Endothelial cell (in vitro differentiated cells): ENCODE measurements at regions not wholly inside any gene's neighbourhood (a gene's known extent, or its start where the extent isn't known, plus 50 kb on each side); places are given as distances from the start of the nearest gene placed in this dataset.

Experiments
- DNase-seq: peaks from one replicate; pipeline ENCODE4 v3.0.0; 2021; ENCODE audit warnings: low spot score
- H3K27ac Mint-ChIP-seq: one replicate; pipeline ENCODE4 v1.8.0; 2021; ENCODE audit warnings: mixed read lengths, inconsistent platforms; ENCODE audit not compliant: unreplicated experiment
- H3K27me3 Mint-ChIP-seq: one replicate; pipeline ENCODE4 v1.8.0; 2021; ENCODE audit warnings: mild to moderate bottlenecking, moderate library complexity, mixed read lengths, inconsistent platforms; ENCODE audit not compliant: unreplicated experiment
- H3K36me3 Mint-ChIP-seq: one replicate; pipeline ENCODE4 v1.8.0; 2021; ENCODE audit warnings: mild to moderate bottlenecking, low read depth, mixed read lengths, inconsistent platforms; ENCODE audit not compliant: unreplicated experiment
- H3K4me1 Mint-ChIP-seq: one replicate; pipeline ENCODE4 v1.8.0; 2021; ENCODE audit warnings: mild to moderate bottlenecking, mixed read lengths, inconsistent platforms; ENCODE audit not compliant: unreplicated experiment
- H3K4me3 Mint-ChIP-seq: one replicate; pipeline ENCODE4 v1.8.0; 2021; ENCODE audit warnings: mild to moderate bottlenecking, mixed read lengths, inconsistent platforms; ENCODE audit not compliant: unreplicated experiment
- H3K9me3 Mint-ChIP-seq: one replicate; pipeline ENCODE4 v1.8.0; 2021; ENCODE audit warnings: mixed read lengths, inconsistent platforms; ENCODE audit not compliant: unreplicated experiment
- CTCF ChIP-seq: fragments of 200-600 bp; sonication (generic); IDR thresholded peaks from one replicate; pipeline ENCODE4 v1.5.0; 2021; ENCODE audit warnings: antibody characterized with exemption; ENCODE audit not compliant: unreplicated experiment

DNA sequence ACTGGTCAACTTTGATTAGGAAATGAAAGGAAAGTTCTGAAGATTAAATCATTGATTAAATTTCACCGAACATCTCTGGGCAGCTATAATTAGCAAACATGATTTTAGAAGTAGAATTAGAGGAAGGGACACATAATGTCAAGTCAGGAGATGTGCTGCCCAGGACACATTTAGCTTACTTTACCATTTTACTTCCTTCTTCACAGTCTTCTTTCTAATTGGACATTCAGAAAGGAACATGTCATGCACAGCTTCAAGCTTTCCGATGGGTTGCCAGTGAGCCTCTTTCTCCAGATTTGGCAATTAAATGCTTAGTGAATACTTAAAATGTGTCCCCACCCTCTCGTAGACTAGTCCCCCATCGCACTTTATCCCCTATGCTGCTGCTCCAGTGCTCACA is 234.7 kb downstream of the FAM76B start:
- no peak overlapping the region for H3K4me3 Mint-ChIP-seq
- H3K27ac Mint-ChIP-seq: no peak overlapping the region
- no peak for DNase-seq
- TF ChIP-seq CTCF: no peak
- H3K27me3 Mint-ChIP-seq: no peaks in the 10 kb centered on the region
- H3K9me3 Mint-ChIP-seq: no peaks in the 10 kb centered on the region
- H3K4me1 Mint-ChIP-seq: no peaks in the 10 kb centered on the region
- no peaks in the 10 kb centered on the region for H3K36me3 Mint-ChIP-seq

- no peak for DNase-seq
- H3K27ac Mint-ChIP-seq: no peak overlapping the region
- TF ChIP-seq CTCF: no peak
- H3K36me3 Mint-ChIP-seq: no peaks in the 10 kb centered on the region
- H3K27me3 Mint-ChIP-seq: no peaks in the 10 kb centered on the region
- no peaks in the 10 kb centered on the region for H3K9me3 Mint-ChIP-seq
- no peaks in the 10 kb centered on the region for H3K4me1 Mint-ChIP-seq
- no peak overlapping the region for H3K4me3 Mint-ChIP-seq
Observed at GRCh38 chr11:95549301-95549700, 240.3 kb downstream of the FAM76B start.

GRCh38 chr11:95548416-95548815 is 241.2 kb downstream of the FAM76B start:
- no peaks in the 10 kb centered on the region for H3K27me3 Mint-ChIP-seq
- no peak overlapping the region for H3K4me3 Mint-ChIP-seq

DNA sequence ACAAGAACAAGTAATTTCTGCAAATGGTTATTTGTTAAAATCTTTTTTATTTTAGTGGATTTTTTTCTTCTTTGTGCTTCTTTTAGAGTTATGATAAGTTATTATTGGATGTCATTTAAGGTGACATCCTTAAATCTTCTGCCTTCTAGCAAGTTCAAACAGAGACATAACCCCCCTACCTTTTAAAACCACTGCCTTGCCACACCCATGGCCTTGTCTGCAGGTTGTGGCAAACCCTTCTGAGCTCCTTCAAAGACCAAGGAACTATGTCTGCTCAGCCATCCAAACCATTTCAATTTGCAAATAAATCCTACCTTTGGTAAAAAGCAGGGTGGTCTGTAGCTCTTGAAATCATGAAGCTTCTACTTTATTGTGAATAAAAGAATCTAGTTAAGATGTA is 241.6 kb downstream of the FAM76B start:
- no peaks in the 10 kb centered on the region for H3K27me3 Mint-ChIP-seq
- H3K27ac Mint-ChIP-seq: no peak overlapping the region
- H3K36me3 Mint-ChIP-seq: no peaks in the 10 kb centered on the region
- H3K4me1 Mint-ChIP-seq: no peaks in the 10 kb centered on the region
- H3K4me3 Mint-ChIP-seq: no peak overlapping the region
- H3K9me3 Mint-ChIP-seq: no peaks in the 10 kb centered on the region
- DNase-seq: no peak
- TF ChIP-seq CTCF: no peak

More at GRCh38 chr11:95548416-95548815, 241.2 kb downstream of the FAM76B start:
- TF ChIP-seq CTCF: no peak
- H3K36me3 Mint-ChIP-seq: no peaks in the 10 kb centered on the region
- no peaks in the 10 kb centered on the region for H3K9me3 Mint-ChIP-seq
- DNase-seq: no peak
- no peaks in the 10 kb centered on the region for H3K4me1 Mint-ChIP-seq
- H3K27ac Mint-ChIP-seq: no peak overlapping the region

DNA sequence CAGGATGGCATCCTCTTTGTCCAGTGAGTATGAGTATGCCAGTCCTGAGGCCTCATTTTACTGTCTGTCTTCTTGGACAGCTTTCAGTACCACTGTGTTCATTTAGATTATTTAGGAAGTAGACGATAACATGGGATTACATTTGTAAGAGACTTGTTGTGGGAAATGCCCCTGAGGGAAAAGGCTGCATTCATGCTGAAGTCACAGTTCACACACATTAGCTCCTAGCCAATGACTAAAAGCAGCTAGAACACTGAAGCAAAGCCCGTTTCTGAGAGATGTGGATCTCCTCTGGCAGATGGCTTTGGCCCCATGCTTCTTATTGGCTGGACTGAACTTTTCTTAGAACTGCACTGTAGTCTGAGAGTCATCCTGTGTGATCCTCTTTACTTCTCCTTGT is 242.4 kb downstream of the FAM76B start:
- no peak for TF ChIP-seq CTCF
- no peak overlapping the region for H3K4me3 Mint-ChIP-seq
- H3K36me3 Mint-ChIP-seq: no peaks in the 10 kb centered on the region
- no peaks in the 10 kb centered on the region for H3K9me3 Mint-ChIP-seq
- no peaks in the 10 kb centered on the region for H3K27me3 Mint-ChIP-seq
- DNase-seq: no peak
- no peak overlapping the region for H3K27ac Mint-ChIP-seq
- no peaks in the 10 kb centered on the region for H3K4me1 Mint-ChIP-seq
